HG03457 (cell line): ENCODE measurements at regions not wholly inside any gene's neighbourhood (a gene's known extent, or its start where the extent isn't known, plus 50 kb on each side); places are given as distances from the start of the nearest gene placed in this dataset.
"Not testable (repeated sequence)": the region's sequence is repeated elsewhere in the genome, so short reads cannot be mapped to it uniquely, and the experiment has no call there.

Experiments used
- ATAC-seq: cut with Tn5 transposase; IDR thresholded peaks from one replicate; pipeline ENCODE4 v1.9.1; 2021; ENCODE audit warnings: moderate number of reproducible peaks; ENCODE audit not compliant: unreplicated experiment

DNA sequence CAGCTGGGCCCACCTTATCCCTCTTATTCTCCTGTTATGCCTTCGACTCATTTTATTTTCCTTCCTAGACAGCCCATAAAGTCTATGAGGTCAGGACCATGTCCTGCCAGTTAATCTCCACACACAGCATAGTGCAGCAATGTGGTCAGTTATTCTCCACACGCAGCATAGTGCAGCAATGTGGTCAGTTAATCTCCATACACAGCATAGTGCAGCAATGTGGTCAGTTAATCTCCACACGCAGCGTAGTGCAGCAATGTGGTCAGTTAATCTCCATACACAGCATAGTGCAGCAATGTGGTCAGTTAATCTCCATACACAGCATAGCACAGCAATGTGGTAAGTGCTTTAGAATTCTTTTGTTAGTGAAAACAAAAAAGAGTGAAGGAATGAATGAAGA is 77.8 kb downstream of the TEX36 start:
- ATAC-seq = no peak

DNA sequence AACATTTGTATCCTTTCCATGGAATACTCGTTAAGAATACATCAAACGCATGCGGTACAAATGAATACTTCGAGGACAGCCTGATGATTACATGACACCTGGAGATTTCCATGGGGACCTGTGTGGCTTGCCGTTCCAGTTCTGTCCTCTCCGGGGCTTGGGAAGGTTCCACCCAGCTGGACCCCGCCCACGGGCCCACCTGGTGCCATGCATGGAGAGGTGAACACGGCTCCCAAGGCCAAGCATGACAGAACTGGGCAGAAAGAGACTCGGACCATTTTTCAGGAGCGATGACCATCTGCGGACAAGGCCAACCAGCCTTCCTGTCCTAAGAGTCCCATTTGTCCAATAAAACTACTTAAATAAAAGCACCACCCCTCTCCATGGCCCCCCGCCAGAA is 80.1 kb downstream of the TEX36 start:
- ATAC-seq = no peak

DNA sequence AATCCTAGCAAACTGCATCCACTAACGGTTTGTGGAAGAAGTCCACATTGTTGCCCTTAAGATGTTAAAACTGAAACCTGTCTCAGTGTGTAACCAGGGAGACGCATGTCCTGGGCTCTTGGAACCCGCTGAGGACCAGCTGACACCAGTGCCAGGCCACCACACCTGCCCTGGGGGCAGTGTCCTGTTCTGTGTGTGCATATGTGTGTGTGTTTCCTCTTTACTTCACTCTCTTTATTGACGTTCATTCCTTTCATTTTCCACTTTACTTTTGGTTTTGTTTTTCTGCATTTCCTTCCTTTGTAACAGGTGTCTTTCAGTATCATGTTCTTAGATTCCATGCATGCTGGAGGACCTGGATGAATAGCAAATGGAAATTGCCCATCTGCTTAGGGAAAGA is 83.8 kb downstream of the TEX36 start:
- no peak for ATAC-seq

DNA sequence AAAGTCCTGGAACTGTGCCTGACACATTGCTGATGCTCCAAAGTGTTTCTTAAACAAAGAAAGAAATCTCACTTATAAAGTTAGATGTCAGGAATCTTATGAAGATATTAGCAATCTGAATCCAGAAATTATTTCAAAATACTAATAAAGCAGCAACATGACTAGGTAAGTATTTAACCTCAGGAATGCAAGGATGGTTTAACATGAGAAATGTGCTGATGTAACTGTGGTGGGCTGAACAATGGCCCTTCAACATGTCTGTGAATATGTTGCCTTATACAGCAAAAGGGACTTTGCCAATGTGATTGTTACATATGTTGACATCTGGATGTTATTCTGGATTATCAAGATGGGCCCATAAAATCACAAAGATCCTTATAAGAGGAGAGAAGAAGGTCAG is 87.1 kb downstream of the TEX36 start:
- ATAC-seq = no peak

DNA sequence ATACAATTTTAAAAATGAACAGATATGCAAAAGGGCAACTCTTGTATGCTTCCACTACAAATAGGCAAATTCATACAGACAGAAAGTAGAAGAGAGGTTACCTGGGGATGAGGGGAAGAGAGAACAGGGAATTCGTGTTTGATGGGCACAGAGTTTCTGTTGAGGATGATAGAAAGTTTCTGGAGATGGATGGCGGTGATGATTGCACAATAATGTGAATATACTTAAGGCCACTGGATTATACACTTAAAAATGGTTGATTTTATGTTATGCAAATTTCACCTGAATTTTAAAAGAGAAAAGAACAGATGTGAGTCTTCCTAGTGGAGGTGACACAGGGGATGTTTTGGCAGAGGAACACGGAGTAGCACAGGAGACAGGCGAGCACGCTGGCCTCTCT is 89.3 kb downstream of the TEX36 start:
- ATAC-seq = no peak

DNA sequence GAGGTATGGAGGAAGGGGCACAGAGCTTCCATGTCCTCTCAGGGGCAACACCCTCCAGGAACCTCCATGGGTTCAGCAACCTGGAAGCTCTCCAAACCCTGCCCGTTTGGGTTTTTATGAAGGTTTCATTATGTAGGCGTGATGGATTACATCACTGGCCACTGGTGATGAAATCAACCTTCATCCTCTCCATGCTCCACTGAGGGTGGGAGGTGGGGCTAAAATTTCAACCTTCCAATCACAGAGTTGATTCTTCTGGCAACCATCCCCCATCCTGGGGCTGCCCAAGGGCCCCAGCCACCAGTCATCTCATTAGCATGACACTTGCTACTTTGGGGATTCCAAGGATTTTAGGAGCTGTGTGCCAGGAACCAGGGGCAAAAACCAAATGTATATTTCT is 90.1 kb downstream of the TEX36 start:
- no peak for ATAC-seq

DNA sequence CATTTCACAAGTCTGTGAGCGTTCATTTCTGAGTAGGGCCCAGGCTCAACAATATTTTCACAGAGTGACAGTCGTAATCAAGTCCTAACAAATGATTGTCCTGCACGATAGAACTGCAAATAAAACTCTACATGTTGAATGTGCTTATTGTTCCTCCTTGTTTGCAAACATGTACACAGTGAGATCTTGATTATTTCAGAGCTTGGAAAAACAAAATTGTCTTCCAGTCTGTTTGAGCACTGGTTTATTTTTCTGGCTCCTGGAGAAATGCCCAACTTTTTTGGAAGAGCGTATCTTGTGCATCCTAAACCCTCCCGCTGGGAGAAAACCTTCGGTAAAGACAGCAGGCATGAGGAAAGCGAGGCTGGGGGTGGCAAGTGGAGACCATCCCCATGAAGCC is 91.1 kb downstream of the TEX36 start:
- ATAC-seq = no peak

DNA sequence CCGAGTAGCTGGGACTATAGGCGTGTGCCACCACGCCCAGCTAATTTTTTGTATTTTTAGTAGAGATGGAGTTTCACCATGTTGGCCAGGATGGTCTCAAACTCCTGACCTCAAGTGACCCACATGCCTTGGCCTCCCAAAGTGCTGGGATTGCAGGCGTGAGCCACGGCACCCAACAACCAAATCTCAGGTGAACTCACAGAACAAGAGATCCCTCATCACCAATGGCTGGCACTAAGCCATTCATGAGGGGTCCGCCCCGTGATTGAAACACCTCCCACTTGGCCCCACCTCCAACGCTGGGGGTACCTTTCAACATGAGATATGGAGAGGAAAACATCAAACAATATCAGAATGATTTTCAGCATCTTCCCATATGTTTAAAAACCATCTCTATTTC is 94.2 kb downstream of the TEX36 start:
- ATAC-seq = not testable (repeated sequence)

DNA sequence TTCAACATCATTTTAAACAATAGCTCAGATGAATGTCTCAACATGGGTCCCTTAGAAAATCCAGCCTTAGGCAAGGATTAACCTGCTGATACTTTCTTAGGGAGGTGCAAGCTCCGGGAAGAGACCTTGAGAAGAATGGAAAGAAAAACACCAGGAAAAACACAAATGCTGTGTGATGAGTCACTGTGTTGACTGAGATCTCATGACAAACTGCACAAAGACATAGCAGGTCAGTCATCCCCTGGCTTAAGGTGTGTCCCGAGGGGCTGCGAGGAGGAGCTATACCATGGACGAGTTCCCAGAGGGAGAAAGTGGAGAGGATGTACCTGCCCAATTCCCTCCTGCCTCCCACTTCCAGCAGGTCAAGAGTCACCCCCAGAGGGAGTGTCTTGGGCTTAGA is 98.0 kb downstream of the TEX36 start:
- ATAC-seq = no peak

DNA sequence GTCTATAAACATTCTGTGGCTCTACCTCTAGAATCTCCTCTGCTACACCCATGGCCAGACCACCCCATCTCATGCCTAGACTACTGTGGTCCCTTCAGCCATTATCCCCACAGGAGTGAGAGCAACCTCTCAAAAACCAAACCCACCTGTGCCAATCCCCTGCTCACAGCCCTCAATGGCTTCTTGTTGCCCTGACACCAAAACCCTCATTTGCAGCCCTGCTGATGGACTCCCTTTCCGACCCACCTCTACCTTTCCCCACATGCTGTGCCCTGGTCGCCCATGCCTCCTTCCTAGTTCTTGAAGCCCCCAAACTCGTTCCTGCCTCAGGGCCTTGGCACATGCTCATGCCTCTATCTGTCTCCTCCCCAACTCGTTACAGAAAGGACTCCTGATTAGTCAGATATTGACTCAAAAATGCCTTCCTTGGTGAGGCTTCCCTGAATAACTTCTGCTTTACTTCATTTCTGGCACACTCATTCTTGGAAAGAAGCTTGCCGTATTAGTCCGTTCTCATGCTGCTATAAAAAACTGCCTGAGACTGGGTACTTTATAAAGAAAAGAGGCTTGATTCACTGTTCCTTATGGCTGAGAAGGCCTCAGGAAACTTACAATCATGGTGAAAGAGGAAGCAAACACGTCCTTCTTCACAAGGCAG is 104.2 kb downstream of the TEX36 start:
- no peak for ATAC-seq

DNA sequence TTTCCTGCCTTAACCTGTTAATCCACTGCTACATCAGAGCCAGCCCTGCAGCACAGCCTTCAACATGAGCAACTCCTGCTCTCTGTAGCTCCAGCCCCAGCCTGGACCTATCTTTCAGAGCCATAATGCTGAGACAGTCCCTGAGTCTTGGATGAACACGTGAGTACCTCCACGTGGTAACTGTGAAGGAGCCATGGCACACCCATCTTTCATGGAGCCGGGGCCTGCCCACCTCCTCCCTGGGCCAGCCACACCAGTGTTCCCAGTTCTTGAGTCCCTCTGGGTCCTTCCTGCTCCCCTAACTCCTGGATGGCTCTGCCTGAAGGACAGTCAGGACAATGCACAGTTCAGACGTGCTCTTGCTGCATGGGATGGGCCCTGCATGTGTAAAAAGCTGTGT is 107.1 kb downstream of the TEX36 start:
- no peak for ATAC-seq

DNA sequence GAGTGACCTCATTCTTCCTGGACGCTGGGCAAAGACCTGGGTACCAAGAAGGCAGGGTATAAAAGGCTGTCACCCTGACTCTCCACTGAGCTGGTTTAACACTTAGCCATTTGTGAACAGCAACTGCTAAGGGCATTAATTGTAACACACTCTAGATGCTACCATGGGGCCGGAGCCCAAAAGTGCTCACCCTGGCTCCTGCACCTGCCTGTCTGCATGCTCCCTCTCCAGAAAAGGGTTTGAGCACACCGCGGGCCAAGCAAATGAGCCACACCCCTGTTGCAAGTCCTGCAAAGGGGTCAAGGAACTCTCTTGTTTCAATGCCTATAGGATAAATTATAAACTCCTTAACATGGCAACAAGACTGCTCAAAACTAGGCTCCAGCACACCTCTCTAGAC is 114.8 kb downstream of the TEX36 start:
- no peak for ATAC-seq

DNA sequence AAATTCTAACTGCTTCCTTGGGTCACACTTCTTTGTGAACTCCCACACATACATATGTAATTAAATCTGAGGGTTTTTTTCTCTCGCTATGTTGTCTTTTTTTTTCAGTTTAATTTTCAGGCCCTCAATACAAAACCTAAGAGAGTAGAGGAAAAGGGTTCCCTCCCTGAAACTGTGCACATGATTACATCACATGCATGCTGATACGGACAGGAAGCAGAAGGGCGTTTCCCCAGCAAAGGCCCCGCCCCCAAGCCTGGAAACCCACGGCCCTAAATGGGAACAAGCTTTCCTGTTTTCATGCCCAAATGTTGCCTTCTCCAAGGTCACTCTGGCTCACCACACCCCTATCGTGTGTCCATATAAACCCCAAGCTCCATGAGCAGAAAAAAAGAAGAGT is 115.4 kb downstream of the TEX36 start:
- ATAC-seq = no peak

DNA sequence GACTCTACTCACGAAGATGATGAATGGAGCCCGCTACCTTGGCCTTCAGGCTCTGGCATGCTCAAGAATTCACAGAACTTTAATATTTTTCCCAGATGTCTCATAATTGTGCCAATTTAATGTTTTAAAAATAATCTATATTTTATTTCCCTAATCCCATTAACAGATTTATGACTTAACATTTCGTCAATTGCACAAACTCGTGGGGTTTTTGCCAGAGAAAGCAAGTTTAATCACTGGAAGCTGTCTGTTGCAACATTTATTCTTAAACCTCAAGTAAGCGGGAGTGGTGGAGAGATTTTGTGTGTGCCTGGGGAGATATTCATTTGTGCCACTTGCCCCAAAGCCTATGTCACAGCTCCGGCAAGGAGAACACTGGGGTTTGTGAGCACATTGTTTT is 117.9 kb downstream of the TEX36 start:
- ATAC-seq = no peak

DNA sequence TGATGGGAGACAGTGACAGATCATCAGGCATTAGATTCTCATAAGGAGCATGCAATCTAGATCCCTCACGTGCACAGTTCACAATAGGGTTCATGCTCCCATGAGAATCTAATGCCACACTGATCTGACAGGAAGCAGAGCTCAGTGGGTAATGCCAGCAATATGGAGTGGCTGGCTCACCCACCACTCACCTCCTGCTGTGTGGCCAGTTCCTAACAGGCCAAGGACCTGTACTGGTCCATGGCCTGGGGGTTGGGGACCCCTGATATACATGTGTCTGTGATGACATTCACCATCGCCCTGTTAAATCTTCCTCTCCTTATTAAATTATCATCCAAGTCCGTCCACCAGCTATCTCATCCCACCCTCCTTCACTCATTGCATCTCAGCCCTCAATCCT is 118.4 kb downstream of the TEX36 start:
- no peak for ATAC-seq

DNA sequence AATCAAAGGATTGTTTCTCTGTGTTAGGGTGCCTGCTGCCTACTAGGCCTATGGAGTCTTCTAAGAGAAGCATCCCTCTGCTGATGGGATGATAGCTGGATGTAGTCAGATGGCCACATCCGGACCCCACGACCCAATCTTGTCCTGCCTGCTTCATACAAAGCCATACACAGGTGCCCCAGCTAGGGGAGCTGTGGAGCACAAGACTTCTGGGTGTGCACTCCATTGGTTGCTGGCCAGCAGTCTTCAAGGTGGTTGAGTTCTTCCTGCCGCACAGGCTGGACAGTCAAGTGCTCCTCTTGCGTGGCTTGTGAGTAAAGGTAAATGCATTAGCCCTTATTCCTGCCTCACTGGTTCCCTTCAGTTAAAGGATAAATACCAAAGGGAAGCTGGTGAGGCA is 120.2 kb downstream of the TEX36 start:
- ATAC-seq = no peak

DNA sequence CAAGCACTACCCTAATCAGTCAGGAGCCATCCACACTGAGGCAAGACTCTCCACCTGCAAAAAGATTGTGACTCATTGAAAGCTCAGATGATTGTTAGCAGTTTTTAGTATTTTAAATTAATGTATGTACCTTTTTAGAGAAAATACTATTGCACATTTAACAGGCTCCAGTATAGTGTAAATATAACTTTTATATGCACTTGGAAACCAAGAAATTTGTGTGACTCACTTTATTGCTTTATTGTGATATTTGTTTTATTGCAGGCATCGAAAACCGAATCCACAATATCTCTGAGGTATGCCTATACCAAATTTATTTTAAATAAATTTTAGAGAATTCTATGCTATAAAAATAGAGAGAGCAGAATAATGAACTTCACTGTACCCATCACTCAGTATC is 122.0 kb downstream of the TEX36 start:
- no peak for ATAC-seq

DNA sequence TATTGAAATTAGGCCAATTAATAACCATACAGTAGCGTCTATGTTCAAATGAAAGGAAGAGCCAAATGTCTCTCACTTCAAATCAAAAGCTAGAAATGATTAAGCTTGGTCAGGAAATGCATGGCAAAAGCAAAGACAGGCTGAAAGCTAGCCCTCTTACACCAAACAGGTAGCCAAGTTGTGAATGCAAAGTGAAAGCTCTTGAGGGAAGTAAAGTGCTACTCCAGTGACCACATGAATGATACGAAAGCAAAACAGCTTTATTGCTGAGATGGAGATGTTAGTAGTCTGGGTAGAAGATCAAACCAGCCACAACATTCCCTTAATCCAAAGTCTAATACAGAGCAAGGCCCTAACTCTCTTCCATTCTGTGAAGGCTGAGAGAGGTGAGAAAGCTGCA is 123.8 kb downstream of the TEX36 start:
- peak; percentile 98 for ATAC-seq

DNA sequence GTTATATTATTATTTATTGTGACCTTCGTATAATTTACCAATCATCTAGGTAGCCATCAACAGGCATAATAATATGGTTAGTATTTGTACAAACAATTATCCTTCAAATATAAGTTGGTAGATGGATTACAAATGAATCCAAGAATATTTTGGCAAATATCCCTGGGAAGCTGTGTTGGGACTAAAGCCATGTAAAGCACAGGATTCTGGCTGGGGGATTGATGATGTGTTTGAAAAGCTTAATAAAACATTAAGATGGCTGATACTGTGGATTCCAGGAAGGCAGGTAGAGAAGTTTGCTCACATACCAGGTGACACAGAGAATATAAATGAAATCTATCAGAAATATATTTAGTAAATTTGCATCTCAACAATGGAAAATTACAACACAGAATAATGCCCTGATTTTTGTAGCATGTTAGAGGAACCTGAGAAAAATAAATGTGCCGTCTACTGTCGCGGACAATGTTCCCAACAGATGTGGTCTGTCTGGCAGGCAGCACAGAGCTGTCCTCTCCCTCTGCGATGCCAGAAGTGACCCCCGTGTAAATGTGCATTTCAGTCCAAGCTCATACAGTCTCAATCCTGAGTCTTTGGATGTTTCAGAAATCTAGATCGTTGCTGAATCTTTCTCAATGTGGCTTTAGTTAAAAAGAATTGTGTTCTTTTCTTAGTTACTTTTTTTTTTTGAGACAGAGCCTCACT is 125.0 kb downstream of the TEX36 start:
- ATAC-seq = no peak

DNA sequence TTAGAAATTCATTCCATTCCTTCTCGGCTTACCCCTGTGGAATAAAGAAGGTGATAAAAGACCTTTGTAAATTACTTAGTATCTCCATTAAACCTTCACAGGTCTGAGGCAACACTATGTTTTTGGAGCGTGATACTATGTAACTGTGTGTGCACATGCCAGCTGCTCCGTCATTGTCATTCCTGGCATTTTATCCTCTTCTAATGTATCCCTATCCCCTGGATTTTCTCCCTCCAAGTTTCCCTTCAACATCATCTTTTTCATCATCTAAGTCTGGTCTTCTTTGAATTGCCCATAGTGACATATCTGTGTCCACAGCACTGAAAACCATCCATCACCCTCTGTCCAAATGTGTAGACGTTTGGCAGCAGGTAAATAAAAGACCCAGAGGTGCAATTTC is 125.7 kb downstream of the TEX36 start:
- ATAC-seq = no peak

DNA sequence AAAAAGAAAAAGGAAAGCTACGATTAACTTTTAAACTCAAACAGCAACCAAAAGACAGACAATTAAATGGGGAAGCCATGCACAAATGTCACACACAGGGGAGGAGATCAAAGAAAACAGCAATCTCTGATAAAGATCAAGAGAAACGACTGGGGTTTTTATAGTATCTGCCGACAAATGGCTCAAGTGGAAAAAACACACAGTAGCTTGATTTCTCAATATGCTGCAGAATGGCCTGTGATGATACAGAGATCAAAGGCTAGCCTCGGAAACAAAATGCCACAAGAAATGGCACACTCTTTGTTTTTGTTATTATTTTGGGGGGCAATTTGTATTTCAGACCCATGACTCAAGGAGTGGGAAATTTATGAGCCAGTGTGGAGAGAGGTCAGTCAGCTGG is 126.1 kb downstream of the TEX36 start:
- no peak for ATAC-seq

DNA sequence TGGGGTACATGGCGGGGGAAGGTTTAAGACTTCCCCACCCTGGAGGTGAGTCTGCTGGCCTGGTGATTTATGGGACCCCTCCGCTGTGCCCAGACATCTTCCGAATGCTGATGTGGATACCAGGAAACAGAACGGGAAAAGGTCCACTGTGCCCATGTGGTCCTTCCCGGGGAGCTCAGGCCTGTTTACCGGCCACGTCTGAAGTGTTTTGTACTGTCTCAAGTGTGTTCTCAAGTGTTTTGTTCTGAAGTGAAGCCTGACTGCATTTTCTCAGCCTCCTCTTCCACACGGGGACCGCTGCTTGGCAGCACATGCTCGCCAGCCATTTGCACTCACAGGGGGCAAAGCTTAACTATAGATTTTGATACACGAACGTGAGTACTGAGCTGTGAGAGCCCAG is 127.2 kb downstream of the TEX36 start:
- ATAC-seq = no peak

DNA sequence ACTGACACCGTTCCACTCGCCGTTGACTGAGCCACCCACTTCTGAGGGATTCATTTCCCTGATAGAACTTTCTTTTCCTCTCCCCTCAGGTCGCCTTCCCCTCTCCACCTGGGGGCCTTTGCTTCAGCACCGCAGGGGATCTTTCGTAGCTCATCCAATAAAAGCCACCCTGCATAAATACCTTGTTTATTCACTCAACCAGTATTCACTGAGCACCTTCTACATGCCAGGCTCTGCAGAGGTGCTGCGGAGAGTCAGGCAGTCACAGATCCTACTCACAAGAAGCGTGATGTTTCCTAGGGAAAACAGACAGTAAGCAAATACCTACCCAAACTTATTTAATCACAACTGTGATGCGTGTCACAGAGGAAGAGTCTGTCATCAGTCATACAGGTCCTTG is 127.7 kb downstream of the TEX36 start:
- no peak for ATAC-seq
